Testis (tissue), 2 donors: ENCODE measurements at regions not wholly inside any gene's neighbourhood (a gene's known extent, or its start where the extent isn't known, plus 50 kb on each side); places are given as distances from the start of the nearest gene placed in this dataset.

Experiments used
- CTCF ChIP-seq, 3 experiments: fragments of 450-650 bp in 2 of 3; fragments of 200-600 bp in 1 of 3; sonication (generic) in 1 of 3; IDR thresholded peaks; one replicate each; pipeline ENCODE4 v1.5.1; 2016 to 2019; ENCODE audit warnings: antibody characterized with exemption in 3 of 3, mild to moderate bottlenecking in 2 of 3, moderate library complexity in 1 of 3
- POLR2A ChIP-seq: fragments of 450-650 bp; IDR thresholded peaks from one replicate; pipeline ENCODE4 v1.6.1; 2017; ENCODE audit warnings: antibody characterized with exemption, mild to moderate bottlenecking, moderate library complexity

GRCh38 chr13:79810018-79810417 is 329.1 kb downstream of the NDFIP2 start:
- no peak for TF ChIP-seq CTCF (IDR thresholded peaks at IDR 0.05)
- TF ChIP-seq POLR2A = no peak
